K562 (cell line): ENCODE measurements at regions not wholly inside any gene's neighbourhood (a gene's known extent, or its start where the extent isn't known, plus 50 kb on each side); places are given as distances from the start of the nearest gene placed in this dataset.

Experiments
- GTF2E2 ChIP-seq: fragments of 200-800 bp; sonication (Bioruptor generic); IDR thresholded peaks from 2 replicates; pipeline ENCODE4 v1.6.1; 2016; ENCODE audit warnings: missing genetic modification characterization, missing compliant biosample characterization
- HDAC8 ChIP-seq: fragments of 450-650 bp; IDR thresholded peaks from 2 replicates; pipeline ENCODE4 v1.6.1; 2016; ENCODE audit warnings: mild to moderate bottlenecking, missing genetic modification characterization, moderate library complexity, missing compliant biosample characterization
- ID3 ChIP-seq, 2 experiments: fragments of 250-450 bp in 1 of 2; fragments of 450-650 bp in 1 of 2; sonication (Bioruptor Pico) in 1 of 2; IDR thresholded peaks; 2 replicates each; pipeline versions ENCODE4 v1.6.1 to v1.8.0; 2016 to 2021; ENCODE audit warnings: mild to moderate bottlenecking in 2 of 2, moderate library complexity in 2 of 2, missing compliant biosample characterization in 1 of 2, missing genetic modification characterization in 1 of 2
- KLF1 ChIP-seq: fragments of 450-650 bp; IDR thresholded peaks from 2 replicates; pipeline ENCODE4 v1.6.1; 2016; ENCODE audit warnings: missing genetic modification characterization, missing compliant biosample characterization
- RBM22 ChIP-seq: fragments of 200-400 bp; formaldehyde crosslinking; IDR thresholded peaks from 2 replicates; pipeline ENCODE4 v1.6.1; 2018; ENCODE audit warnings: low read length, low read depth; ENCODE audit not compliant: poor library complexity, severe bottlenecking
- RERE ChIP-seq: sonication (generic); formaldehyde crosslinking; IDR thresholded peaks from 2 replicates; pipeline ENCODE4 v1.8.0; 2023; ENCODE audit warnings: missing genetic modification reagents, mild to moderate bottlenecking, borderline replicate concordance
- SMAD2 ChIP-seq: fragments of 150-350 bp; IDR thresholded peaks from 2 replicates; pipeline ENCODE4 v1.6.1; 2014; ENCODE audit warnings: low read depth, mild to moderate bottlenecking, low read length
- SP1 ChIP-seq: sonication (generic); formaldehyde crosslinking; IDR thresholded peaks from 2 replicates; pipeline ENCODE4 v1.8.1; 2022; ENCODE audit warnings: mild to moderate bottlenecking, missing genetic modification reagents
- XRCC5 ChIP-seq: fragments of 200-400 bp; formaldehyde crosslinking; IDR thresholded peaks from 2 replicates; pipeline ENCODE4 v1.6.1; 2017; ENCODE audit warnings: low read depth, mild to moderate bottlenecking, low read length
- ZNF24 ChIP-seq: fragments of 450-650 bp; IDR thresholded peaks from 2 replicates; pipeline ENCODE4 v1.6.1; 2016
- TF ChIP-seq, protein P1 (sequence below): fragments of 250-450 bp; sonication (Bioruptor Pico); IDR thresholded peaks from 2 replicates; pipeline ENCODE4 v1.5.0; 2022; ENCODE audit warnings: mild to moderate bottlenecking

DNA sequence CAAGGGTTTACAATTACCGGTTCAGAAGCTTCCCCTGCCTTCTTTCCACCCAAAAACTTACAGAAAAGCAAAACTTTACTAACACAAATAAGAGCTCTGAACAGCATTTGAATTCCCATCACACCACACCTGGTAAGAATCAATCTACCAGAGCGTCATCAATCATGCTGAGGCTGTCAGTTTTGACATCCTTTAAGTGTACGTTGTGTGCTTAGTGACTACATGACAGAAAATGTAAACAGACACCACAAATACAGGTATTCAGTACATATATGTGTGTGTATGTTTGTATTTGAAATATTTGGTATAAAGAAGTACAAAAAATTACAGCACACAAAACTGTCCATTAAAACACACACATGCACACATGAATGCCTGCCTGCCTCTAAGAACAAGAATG lies 523.5 kb downstream of the TMEM182 start (continued):
- no peak for TF ChIP-seq RBM22
- no peak for TF ChIP-seq GTF2E2
- no peak for TF ChIP-seq HDAC8 (tag)
- TF ChIP-seq RERE (CRISPR knock-in tag): no peak
- TF ChIP-seq, protein P1, sequence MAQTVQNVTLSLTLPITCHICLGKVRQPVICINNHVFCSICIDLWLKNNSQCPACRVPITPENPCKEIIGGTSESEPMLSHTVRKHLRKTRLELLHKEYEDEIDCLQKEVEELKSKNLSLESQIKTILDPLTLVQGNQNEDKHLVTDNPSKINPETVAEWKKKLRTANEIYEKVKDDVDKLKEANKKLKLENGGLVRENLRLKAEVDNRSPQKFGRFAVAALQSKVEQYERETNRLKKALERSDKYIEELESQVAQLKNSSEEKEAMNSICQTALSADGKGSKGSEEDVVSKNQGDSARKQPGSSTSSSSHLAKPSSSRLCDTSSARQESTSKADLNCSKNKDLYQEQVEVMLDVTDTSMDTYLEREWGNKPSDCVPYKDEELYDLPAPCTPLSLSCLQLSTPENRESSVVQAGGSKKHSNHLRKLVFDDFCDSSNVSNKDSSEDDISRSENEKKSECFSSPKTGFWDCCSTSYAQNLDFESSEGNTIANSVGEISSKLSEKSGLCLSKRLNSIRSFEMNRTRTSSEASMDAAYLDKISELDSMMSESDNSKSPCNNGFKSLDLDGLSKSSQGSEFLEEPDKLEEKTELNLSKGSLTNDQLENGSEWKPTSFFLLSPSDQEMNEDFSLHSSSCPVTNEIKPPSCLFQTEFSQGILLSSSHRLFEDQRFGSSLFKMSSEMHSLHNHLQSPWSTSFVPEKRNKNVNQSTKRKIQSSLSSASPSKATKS (CRISPR knock-in tag): no peak
- TF ChIP-seq ID3 (CRISPR knock-in tag; IDR thresholded peaks at IDR 0.05): no peak
- no peak for TF ChIP-seq ID3 (tag; IDR thresholded peaks at IDR 0.05)
- no peak for TF ChIP-seq KLF1 (tag)
- no peak for TF ChIP-seq ZNF24
- TF ChIP-seq SP1 (CRISPR knock-in tag): no peak
- TF ChIP-seq XRCC5: no peak
- no peak for TF ChIP-seq SMAD2
